Smooth muscle cell (in vitro differentiated cells): ENCODE measurements at regions not wholly inside any gene's neighbourhood (a gene's known extent, or its start where the extent isn't known, plus 50 kb on each side); places are given as distances from the start of the nearest gene placed in this dataset.

Experiments used
- DNase-seq: peaks from one replicate; lab custom pipeline; 2025; ENCODE audit not compliant: unreplicated experiment; lab: John Stamatoyannopoulos, UW
- H2AFZ ChIP-seq: fragments of 200-600 bp; sonication (generic); 2 replicates; pipeline ENCODE4 v1.6.0; 2016; ENCODE audit warnings: antibody characterized with exemption, low read depth, mild to moderate bottlenecking
- H3F3A ChIP-seq: fragments of 200-600 bp; sonication (generic); 2 replicates; pipeline ENCODE4 v1.6.0; 2017; ENCODE audit warnings: antibody characterized with exemption, low read depth
- H3K27ac ChIP-seq: fragments of 200-600 bp; sonication (generic); 2 replicates; pipeline ENCODE4 v1.5.1; 2016; ENCODE audit warnings: low read depth, mild to moderate bottlenecking
- H3K27me3 ChIP-seq: fragments of 200-600 bp; sonication (generic); 2 replicates; pipeline ENCODE4 v1.6.1; 2016; ENCODE audit warnings: low read depth, mild to moderate bottlenecking
- H3K36me3 ChIP-seq: fragments of 200-600 bp; sonication (generic); 2 replicates; pipeline ENCODE4 v1.5.1; 2016; ENCODE audit warnings: low read depth
- H3K4me1 ChIP-seq: fragments of 200-600 bp; sonication (generic); 2 replicates; pipeline ENCODE4 v1.5.1; 2016; ENCODE audit warnings: low read depth
- H3K4me2 ChIP-seq: fragments of 200-600 bp; sonication (generic); 2 replicates; pipeline ENCODE4 v1.6.0; 2016; ENCODE audit warnings: mild to moderate bottlenecking
- H3K4me3 ChIP-seq: fragments of 200-600 bp; sonication (generic); 2 replicates; pipeline ENCODE4 v1.5.1; 2016; ENCODE audit warnings: mild to moderate bottlenecking
- H3K79me2 ChIP-seq: fragments of 200-600 bp; sonication (generic); 2 replicates; pipeline ENCODE4 v1.6.0; 2016; ENCODE audit warnings: low read depth, mild to moderate bottlenecking
- H3K9ac ChIP-seq: fragments of 200-600 bp; sonication (generic); 2 replicates; pipeline ENCODE4 v1.6.0; 2016; ENCODE audit warnings: low read depth
- H3K9me3 ChIP-seq: fragments of 200-600 bp; sonication (generic); replicated peaks from 2 replicates; pipeline ENCODE4 v1.5.1; 2016; ENCODE audit warnings: low read depth
- H4K20me1 ChIP-seq: fragments of 200-600 bp; sonication (generic); 2 replicates; pipeline ENCODE4 v1.6.0; 2016; ENCODE audit warnings: low read depth
- CTCF ChIP-seq: fragments of 200-600 bp; sonication (generic); IDR thresholded peaks from 2 replicates; pipeline ENCODE4 v1.5.1; 2017; ENCODE audit warnings: borderline replicate concordance, mild to moderate bottlenecking, antibody characterized with exemption; ENCODE audit not compliant: insufficient read depth, poor library complexity, severe bottlenecking
- WGBS: methylation state at CpG from one replicate; pipeline ENCODE4 v1.1.7; 2016; ENCODE audit warnings: low lambda C conversion rate; 5-methylcytosine and 5-hydroxymethylcytosine counted together

GRCh38 chr2:236717729-236718128, 148.1 kb downstream of the ACKR3 start:
- Histone ChIP-seq H3K27me3 (no peaks in the 10 kb centered on the region), H3K27ac (no peak overlapping the region), H3K36me3 (no peaks in the 10 kb centered on the region), H3K4me2 (no peak overlapping the region), H4K20me1 (no peaks in the 10 kb centered on the region), H3K9me3 (no peaks in the 10 kb centered on the region), H2AFZ (no peak overlapping the region), H3K4me3 (no peak overlapping the region), H3F3A (no peaks in the 10 kb centered on the region), H3K4me1 (peaks cover 11% of the 10 kb centered on the region), H3K79me2 (no peaks in the 10 kb centered on the region), H3K9ac (no peak overlapping the region)
- WGBS = 87% methylated on average over 6 of the region's 6 CpGs
- no peak for DNase-seq
- TF ChIP-seq CTCF = no peak

DNA sequence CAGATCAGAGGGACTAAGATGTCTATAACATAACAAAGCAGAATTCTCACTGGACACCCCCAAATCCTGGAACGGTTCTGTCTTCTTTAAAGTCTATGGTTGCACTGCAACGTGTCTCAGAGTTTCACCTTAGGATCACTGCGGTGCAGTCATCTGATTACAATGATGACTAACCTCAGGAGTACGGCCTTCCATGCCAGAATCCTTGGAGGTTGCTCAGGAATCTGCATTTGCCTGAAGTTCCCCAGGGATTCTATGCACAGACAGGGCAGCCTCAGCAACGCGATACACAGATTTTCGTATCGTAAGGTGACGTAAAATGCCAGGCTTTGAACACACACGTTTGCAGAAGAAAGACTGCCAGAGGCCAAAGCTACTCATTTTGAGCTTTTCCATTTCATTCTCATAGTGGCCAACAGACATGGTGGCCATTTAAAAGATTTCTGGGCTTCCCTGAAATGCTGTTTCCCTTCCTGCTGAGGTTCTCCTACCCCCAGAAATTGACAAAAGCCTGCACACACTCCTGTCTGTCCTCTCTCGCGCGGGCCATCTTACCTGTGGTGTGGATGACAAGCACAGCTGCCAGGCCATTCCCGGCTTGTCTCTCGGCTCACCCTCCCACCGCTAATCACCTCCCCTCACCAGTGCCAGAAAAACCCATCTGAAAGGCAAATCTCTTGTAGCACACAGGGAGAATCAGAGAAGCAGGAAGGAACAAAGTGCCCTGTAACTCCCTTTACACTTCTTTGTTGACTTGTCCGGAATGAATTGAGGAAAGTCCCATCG, 148.8 kb downstream of the ACKR3 start:
- H3K4me1 ChIP-seq = peaks cover 11% of the 10 kb centered on the region
- H3F3A ChIP-seq = no peaks in the 10 kb centered on the region
- DNase-seq = no peak
- no peak overlapping the region for H3K4me2 ChIP-seq
- H3K9ac ChIP-seq = no peak overlapping the region
- TF ChIP-seq CTCF = no peak
- H3K4me3 ChIP-seq = no peak overlapping the region
- no peaks in the 10 kb centered on the region for H4K20me1 ChIP-seq
- H2AFZ ChIP-seq = no peak overlapping the region
- WGBS = 77% methylated on average over 18 of the region's 18 CpGs
- no peaks in the 10 kb centered on the region for H3K27me3 ChIP-seq
- no peaks in the 10 kb centered on the region for H3K79me2 ChIP-seq
- no peaks in the 10 kb centered on the region for H3K9me3 ChIP-seq
- H3K36me3 ChIP-seq = no peaks in the 10 kb centered on the region
- H3K27ac ChIP-seq = no peak overlapping the region

DNA sequence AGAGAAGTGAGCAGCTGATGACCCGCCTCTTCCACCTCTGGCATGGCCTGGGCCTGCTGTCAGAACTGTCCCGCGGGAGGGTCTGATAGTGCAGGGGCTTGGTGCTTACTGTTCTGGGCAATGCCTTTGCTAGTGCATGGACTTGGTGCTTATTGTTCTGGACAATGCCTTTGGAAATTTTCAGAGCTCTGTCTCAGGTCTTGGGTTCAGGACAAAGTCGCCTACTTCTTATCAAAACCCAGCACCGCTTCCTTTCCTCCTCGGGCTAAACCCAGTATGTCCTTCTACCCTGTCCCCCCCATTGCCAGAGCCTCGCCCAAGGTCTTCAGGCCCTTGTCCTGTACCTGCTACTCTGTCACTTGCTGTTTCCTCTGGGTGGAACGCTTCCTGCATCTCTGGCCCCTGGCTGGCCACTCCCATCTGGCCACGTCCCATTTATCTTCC, 149.6 kb downstream of the ACKR3 start:
- 92% methylated on average over 9 of the region's 9 CpGs for WGBS
- Histone ChIP-seq H2AFZ (no peak overlapping the region), H3K9me3 (no peaks in the 10 kb centered on the region), H3K27ac (no peak overlapping the region), H3K79me2 (no peaks in the 10 kb centered on the region), H3K4me2 (no peak overlapping the region), H3K36me3 (no peaks in the 10 kb centered on the region), H3K4me1 (peaks cover 11% of the 10 kb centered on the region), H4K20me1 (no peaks in the 10 kb centered on the region), H3K9ac (no peak overlapping the region), H3F3A (no peaks in the 10 kb centered on the region), H3K27me3 (no peaks in the 10 kb centered on the region), H3K4me3 (no peak overlapping the region)
- no peak for TF ChIP-seq CTCF
- no peak for DNase-seq
